GM23338 (cell line): ENCODE measurements at regions not wholly inside any gene's neighbourhood (a gene's known extent, or its start where the extent isn't known, plus 50 kb on each side); places are given as distances from the start of the nearest gene placed in this dataset.

Experiments used
- ATAC-seq: fragments of 200-7000 bp; cut with Tn5 transposase; 3 replicates; pipeline ENCODE4 v1.9.1; 2020
- DNase-seq: peaks from one replicate; pipeline ENCODE4 v3.0.0-alpha.2; 2015; ENCODE audit warnings: low spot score
- H2AFZ ChIP-seq: fragments of 200-600 bp; sonication (generic); 2 replicates; pipeline ENCODE4 v1.8.0; 2016; ENCODE audit warnings: antibody characterized with exemption, mild to moderate bottlenecking, moderate library complexity
- H3F3A ChIP-seq: fragments of 200-600 bp; sonication (generic); replicated peaks from 2 replicates; pipeline ENCODE4 v1.8.0; 2017; ENCODE audit warnings: antibody characterized with exemption, mixed run types, low read depth
- H3K27ac ChIP-seq: fragments of 200-600 bp; sonication (generic); 2 replicates; pipeline ENCODE4 v1.6.1; 2016; ENCODE audit warnings: low read depth
- H3K27me3 ChIP-seq: fragments of 200-600 bp; sonication (generic); 2 replicates; pipeline ENCODE4 v1.8.0; 2016; ENCODE audit warnings: mild to moderate bottlenecking, mixed run types, moderate library complexity; ENCODE audit not compliant: insufficient read depth
- H3K36me3 ChIP-seq: fragments of 200-600 bp; sonication (generic); 2 replicates; pipeline ENCODE4 v1.8.0; 2016; ENCODE audit warnings: mild to moderate bottlenecking; ENCODE audit not compliant: insufficient read depth
- H3K4me1 ChIP-seq: fragments of 200-600 bp; sonication (generic); 2 replicates; pipeline ENCODE4 v1.8.0; 2016; ENCODE audit warnings: mild to moderate bottlenecking, moderate library complexity; ENCODE audit not compliant: insufficient read depth
- H3K4me2 ChIP-seq: fragments of 200-600 bp; sonication (generic); 2 replicates; pipeline ENCODE4 v1.7.1; 2017; ENCODE audit warnings: mixed run types
- H3K4me3 ChIP-seq: fragments of 200-600 bp; sonication (generic); 2 replicates; pipeline ENCODE4 v1.6.1; 2016; ENCODE audit warnings: mixed run types
- H3K79me2 ChIP-seq: fragments of 200-600 bp; sonication (generic); replicated peaks from 2 replicates; pipeline ENCODE4 v1.8.0; 2017; ENCODE audit warnings: mild to moderate bottlenecking; ENCODE audit not compliant: insufficient read depth
- H3K9me2 ChIP-seq: fragments of 200-600 bp; sonication (generic); 2 replicates; pipeline ENCODE4 v1.8.0; 2017; ENCODE audit not compliant: insufficient read depth
- H4K20me1 ChIP-seq: fragments of 200-600 bp; sonication (generic); replicated peaks from 2 replicates; pipeline ENCODE4 v1.8.0; 2017; ENCODE audit warnings: mild to moderate bottlenecking; ENCODE audit not compliant: insufficient read depth
- H3K27ac Mint-ChIP-seq: 2 replicates; pipeline ENCODE4 v1.8.0; 2020; ENCODE audit warnings: inconsistent platforms, mild to moderate bottlenecking, moderate library complexity, mixed read lengths
- H3K27me3 Mint-ChIP-seq: 3 replicates; pipeline ENCODE4 v1.8.0; 2022; ENCODE audit warnings: low read depth, mild to moderate bottlenecking, moderate library complexity, mixed read lengths, inconsistent platforms; ENCODE audit not compliant: insufficient read depth, poor library complexity
- H3K36me3 Mint-ChIP-seq: 3 replicates; pipeline ENCODE4 v1.8.0; 2021; ENCODE audit warnings: low read depth, mild to moderate bottlenecking, inconsistent platforms, moderate library complexity, mixed read lengths
- H3K4me1 Mint-ChIP-seq: 3 replicates; pipeline ENCODE4 v1.8.0; 2020; ENCODE audit warnings: mild to moderate bottlenecking, inconsistent platforms, mixed read lengths
- H3K4me3 Mint-ChIP-seq: 3 replicates; pipeline ENCODE4 v1.8.0; 2021; ENCODE audit warnings: moderate library complexity, mild to moderate bottlenecking, inconsistent platforms, mixed read lengths
- H3K9me3 Mint-ChIP-seq: 3 replicates; pipeline ENCODE4 v1.8.0; 2020; ENCODE audit warnings: moderate library complexity, mild to moderate bottlenecking, inconsistent platforms, mixed read lengths
- CREB1 ChIP-seq: fragments of 250-450 bp; sonication (Bioruptor Pico); IDR thresholded peaks from 2 replicates; pipeline ENCODE4 v1.5.0; 2020; ENCODE audit warnings: low read depth, mild to moderate bottlenecking, moderate library complexity
- CTCF ChIP-seq, 2 experiments: fragments of 200-600 bp in 1 of 2; sonication (generic) in 1 of 2; conservative IDR thresholded peaks; 2 replicates each; pipeline versions ENCODE4 v1.5.1 to v1.6.1; 2016 to 2017; ENCODE audit warnings: antibody characterized with exemption in 2 of 2, low read depth in 2 of 2, mild to moderate bottlenecking in 2 of 2, moderate library complexity in 1 of 2
- ETS1 ChIP-seq: IDR thresholded peaks from 2 replicates; pipeline ENCODE4 v1.6.1; 2016; ENCODE audit warnings: antibody characterized with exemption
- EZH2 ChIP-seq: fragments of 200-600 bp; sonication (generic); IDR thresholded peaks from one replicate; pipeline ENCODE4 v1.8.0; 2017; ENCODE audit warnings: antibody characterized with exemption, mild to moderate bottlenecking, low read depth; ENCODE audit not compliant: unreplicated experiment
- EZH2phosphoT487 ChIP-seq: fragments of 200-600 bp; sonication (generic); IDR thresholded peaks from one replicate; pipeline ENCODE4 v1.8.1; 2018; ENCODE audit warnings: antibody characterized with exemption; ENCODE audit not compliant: unreplicated experiment
- JUNB ChIP-seq: IDR thresholded peaks from one replicate; pipeline ENCODE4 v1.6.1; 2016; ENCODE audit warnings: antibody characterized with exemption; ENCODE audit not compliant: unreplicated experiment
- NANOG ChIP-seq: IDR thresholded peaks from 2 replicates; pipeline ENCODE4 v1.6.1; 2016; ENCODE audit warnings: antibody characterized with exemption, borderline replicate concordance
- POLR2AphosphoS5 ChIP-seq: IDR thresholded peaks from 2 replicates; pipeline ENCODE4 v1.6.1; 2016; ENCODE audit warnings: antibody characterized with exemption, low read depth
- REST ChIP-seq: IDR thresholded peaks from one replicate; pipeline ENCODE4 v1.6.1; 2018; ENCODE audit warnings: antibody characterized with exemption; ENCODE audit not compliant: unreplicated experiment
- STAT1 ChIP-seq: IDR thresholded peaks from one replicate; pipeline ENCODE4 v1.6.1; 2016; ENCODE audit warnings: antibody characterized with exemption; ENCODE audit not compliant: unreplicated experiment
- ZNF114 ChIP-seq: fragments of 250-450 bp; sonication (Bioruptor Pico); IDR thresholded peaks from 2 replicates; pipeline ENCODE4 v1.5.0; 2020; ENCODE audit warnings: mild to moderate bottlenecking, moderate library complexity
- ZNF331 ChIP-seq: fragments of 250-450 bp; sonication (Bioruptor Pico); IDR thresholded peaks from 2 replicates; pipeline ENCODE4 v1.5.0; 2020; ENCODE audit warnings: low read depth, mild to moderate bottlenecking, moderate library complexity
- ZNF462 ChIP-seq: fragments of 250-450 bp; sonication (Bioruptor Pico); IDR thresholded peaks from 2 replicates; pipeline ENCODE4 v1.5.0; 2020; ENCODE audit warnings: mild to moderate bottlenecking, moderate library complexity

- Mint-ChIP-seq H3K27ac (no peak overlapping the region), H3K4me3 (no peak overlapping the region), H3K36me3 (peaks cover 10% of the 10 kb centered on the region; the same call in 2 of the 3 replicates), H3K9me3 (peaks cover 8% of the 10 kb centered on the region; the same call in 2 of the 3 replicates), H3K27me3 (peaks cover under 1% of the 10 kb centered on the region), H3K4me1 (peaks cover 8% of the 10 kb centered on the region; the same call in 2 of the 3 replicates)
- TF ChIP-seq NANOG (no peak), STAT1 (no peak), ZNF331 (no peak), ZNF462 (CRISPR knock-in tag) (no peak), ZNF114 (CRISPR knock-in tag) (no peak), REST (no peak), EZH2 (no peak), JUNB (no peak), EZH2phosphoT487 (no peak), ETS1 (no peak), CREB1 (CRISPR knock-in tag) (no peak), CTCF (conservative IDR thresholded peaks at IDR 0.05; ENCODE audit: low read depth in 2 of 2) (no peak), POLR2AphosphoS5 (no peak)
- DNase-seq = no peak
- Histone ChIP-seq H4K20me1 (no peaks in the 10 kb centered on the region), H2AFZ (no peak overlapping the region), H3K27ac (no peak overlapping the region), H3K4me3 (no peak overlapping the region), H3K4me2 (no peak overlapping the region), H3K27me3 (no peaks in the 10 kb centered on the region), H3K36me3 (no peaks in the 10 kb centered on the region), H3K79me2 (no peaks in the 10 kb centered on the region), H3F3A (no peaks in the 10 kb centered on the region), H3K4me1 (no peaks in the 10 kb centered on the region), H3K9me2 (no peaks in the 10 kb centered on the region)
- ATAC-seq = no peak
Measured at GRCh38 chr2:8367833-8368232, 314.0 kb upstream of the ID2 start.
